LNCaP clone FGC (cell line): ENCODE measurements at regions not wholly inside any gene's neighbourhood (a gene's known extent, or its start where the extent isn't known, plus 50 kb on each side); places are given as distances from the start of the nearest gene placed in this dataset.
A peak's percentile ranks its signal among the peaks of the same experiment; 100 is the strongest.

Source experiments
- DNase-seq: peaks from one replicate; pipeline ENCODE4 v3.0.0-alpha.2; 2011; ENCODE audit warnings: low read depth
- H3K4me3 ChIP-seq: 2 replicates; pipeline ENCODE4 v1.5.1; 2011; ENCODE audit warnings: mild to moderate bottlenecking, low read depth, low read length, control low read depth
- TF ChIP-seq, protein P1 (sequence below): IDR thresholded peaks from 2 replicates; pipeline ENCODE4 v1.5.1; 2012; ENCODE audit warnings: mild to moderate bottlenecking; ENCODE audit not compliant: control insufficient read depth, insufficient read depth; ENCODE audit errors: extremely low read depth

DNA sequence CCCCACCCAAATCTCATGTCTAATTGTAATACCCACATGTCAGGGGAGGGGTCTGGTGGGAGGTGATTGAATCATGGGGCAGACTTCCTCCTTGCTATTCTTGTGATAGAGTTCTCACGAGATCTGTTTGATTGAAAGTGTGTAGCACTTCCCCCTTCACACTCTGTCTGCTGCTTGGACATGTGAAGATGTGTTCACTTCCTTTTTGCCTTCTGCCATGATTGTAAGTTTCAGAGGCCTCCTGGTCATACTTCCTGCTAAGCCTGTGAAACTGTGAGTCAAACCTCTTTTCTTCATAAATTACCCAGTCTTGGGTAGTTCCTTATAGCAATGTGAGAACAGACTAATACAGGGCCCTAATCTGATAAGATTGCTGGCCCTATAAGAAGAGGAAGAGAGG, 1514.8 kb downstream of the RPA4 start:
- DNase-seq = no peak
- H3K4me3 ChIP-seq = no peak overlapping the region
- TF ChIP-seq, protein P1, sequence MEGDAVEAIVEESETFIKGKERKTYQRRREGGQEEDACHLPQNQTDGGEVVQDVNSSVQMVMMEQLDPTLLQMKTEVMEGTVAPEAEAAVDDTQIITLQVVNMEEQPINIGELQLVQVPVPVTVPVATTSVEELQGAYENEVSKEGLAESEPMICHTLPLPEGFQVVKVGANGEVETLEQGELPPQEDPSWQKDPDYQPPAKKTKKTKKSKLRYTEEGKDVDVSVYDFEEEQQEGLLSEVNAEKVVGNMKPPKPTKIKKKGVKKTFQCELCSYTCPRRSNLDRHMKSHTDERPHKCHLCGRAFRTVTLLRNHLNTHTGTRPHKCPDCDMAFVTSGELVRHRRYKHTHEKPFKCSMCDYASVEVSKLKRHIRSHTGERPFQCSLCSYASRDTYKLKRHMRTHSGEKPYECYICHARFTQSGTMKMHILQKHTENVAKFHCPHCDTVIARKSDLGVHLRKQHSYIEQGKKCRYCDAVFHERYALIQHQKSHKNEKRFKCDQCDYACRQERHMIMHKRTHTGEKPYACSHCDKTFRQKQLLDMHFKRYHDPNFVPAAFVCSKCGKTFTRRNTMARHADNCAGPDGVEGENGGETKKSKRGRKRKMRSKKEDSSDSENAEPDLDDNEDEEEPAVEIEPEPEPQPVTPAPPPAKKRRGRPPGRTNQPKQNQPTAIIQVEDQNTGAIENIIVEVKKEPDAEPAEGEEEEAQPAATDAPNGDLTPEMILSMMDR = no peak

- TF ChIP-seq, protein P1 = no peak
- peak; percentile 6 for DNase-seq
- no peak overlapping the region for H3K4me3 ChIP-seq
Measured at GRCh38 chrX:98405376-98405775, 1521.7 kb downstream of the RPA4 start.

DNA sequence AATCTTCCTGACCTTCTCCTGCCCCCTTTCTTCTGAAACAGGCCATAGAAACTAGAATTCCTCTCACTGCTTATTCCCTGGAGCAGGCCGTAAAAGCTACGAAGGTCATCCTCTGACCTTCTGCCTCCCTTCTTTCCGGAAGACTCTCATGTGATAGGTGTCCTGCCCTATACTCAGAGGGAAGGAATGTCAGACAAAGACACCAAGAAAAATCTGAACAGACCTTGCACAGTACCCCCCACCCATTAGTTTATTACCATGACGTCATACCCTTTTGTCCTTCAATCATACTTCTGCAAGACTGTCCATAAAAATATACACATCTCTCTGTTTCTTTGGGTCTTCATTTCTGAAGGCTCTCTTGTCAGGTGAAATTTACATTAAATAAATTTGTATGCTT, 1523.9 kb downstream of the RPA4 start:
- TF ChIP-seq, protein P1 = no peak
- DNase-seq = no peak
- H3K4me3 ChIP-seq = no peak overlapping the region

DNA sequence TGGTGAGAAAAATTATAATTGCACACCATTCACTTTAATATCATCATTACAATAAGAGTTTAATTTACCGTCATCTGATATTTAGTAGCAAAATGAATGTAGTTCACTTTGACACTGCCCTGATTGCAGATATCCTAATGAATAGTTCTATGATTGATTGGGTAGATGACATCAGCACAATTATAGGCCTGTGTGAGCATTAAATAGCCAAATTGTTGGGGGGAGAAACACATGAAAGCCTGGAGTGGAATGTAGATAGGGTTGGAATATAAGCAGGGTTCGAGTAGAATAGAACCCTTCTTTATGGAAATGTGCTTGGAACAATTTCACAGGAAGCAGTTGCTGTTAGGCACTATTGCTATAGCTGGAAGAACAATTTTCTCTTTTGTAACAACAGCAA, 1526.2 kb downstream of the RPA4 start:
- DNase-seq = no peak
- TF ChIP-seq, protein P1 = no peak
- H3K4me3 ChIP-seq = no peak overlapping the region

GRCh38 chrX:98412058-98412457, 1528.3 kb downstream of the RPA4 start:
- no peak for DNase-seq
- no peak overlapping the region for H3K4me3 ChIP-seq
- TF ChIP-seq, protein P1 = no peak

- no peak overlapping the region for H3K4me3 ChIP-seq
- TF ChIP-seq, protein P1 = no peak
- no peak for DNase-seq
Measured at GRCh38 chrX:98422536-98422935, 1538.8 kb downstream of the RPA4 start.

DNA sequence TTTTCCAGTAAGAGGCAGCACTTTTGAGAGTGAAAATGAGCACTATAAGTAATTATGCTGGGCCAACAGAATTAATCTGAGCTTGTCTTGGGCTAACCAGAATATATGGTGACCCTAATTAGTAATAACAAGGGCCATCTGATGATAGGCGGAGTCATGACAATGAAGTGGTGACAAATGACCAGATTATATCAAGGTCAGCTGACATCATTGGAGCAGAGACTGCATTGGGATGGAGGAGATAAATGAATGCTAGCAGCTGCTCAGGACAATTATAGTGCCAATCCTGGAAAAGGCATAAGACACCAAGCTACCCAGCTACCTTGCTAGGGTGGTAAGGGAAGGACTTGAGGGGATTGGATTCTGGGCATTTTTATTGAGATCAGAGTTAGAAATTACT, 1548.7 kb downstream of the RPA4 start:
- DNase-seq = no peak
- H3K4me3 ChIP-seq = no peak overlapping the region

More for the DNA sequence above, 1548.7 kb downstream of the RPA4 start:
- TF ChIP-seq, protein P1 = no peak
